HG03520 (cell line): ENCODE measurements at regions not wholly inside any gene's neighbourhood (a gene's known extent, or its start where the extent isn't known, plus 50 kb on each side); places are given as distances from the start of the nearest gene placed in this dataset.

ENCODE experiments used
- ATAC-seq: cut with Tn5 transposase; IDR thresholded peaks from one replicate; pipeline ENCODE4 v1.9.1; 2021; ENCODE audit warnings: mild to moderate bottlenecking, moderate library complexity; ENCODE audit not compliant: unreplicated experiment

DNA sequence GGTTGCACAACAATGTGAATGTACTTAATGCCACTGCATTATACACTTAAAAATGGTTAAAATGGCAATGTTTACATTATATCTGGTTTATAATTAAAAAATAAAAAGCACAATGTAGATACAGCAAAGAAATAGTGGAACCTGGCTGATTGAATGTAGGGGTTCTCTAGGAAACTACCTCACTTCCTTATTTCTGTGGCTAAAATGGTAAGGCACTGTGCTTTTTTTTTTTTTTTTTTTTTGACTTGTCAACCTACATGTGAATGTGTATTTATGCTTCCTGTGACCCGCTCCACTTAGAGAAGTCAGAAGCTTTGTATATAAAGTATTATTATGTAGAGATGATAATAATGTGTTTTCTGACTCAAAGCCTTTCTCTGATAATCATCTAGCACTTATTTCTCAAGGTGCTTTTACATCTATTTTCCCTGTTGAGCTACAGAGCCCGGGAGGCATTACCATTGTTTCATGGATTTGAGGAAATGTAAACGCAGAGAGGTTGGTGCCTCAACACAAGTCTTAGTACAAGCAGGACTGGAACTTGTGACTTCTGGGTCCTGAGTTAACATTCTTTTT, 55.0 kb downstream of the SOX4 start:
- no peak for ATAC-seq

DNA sequence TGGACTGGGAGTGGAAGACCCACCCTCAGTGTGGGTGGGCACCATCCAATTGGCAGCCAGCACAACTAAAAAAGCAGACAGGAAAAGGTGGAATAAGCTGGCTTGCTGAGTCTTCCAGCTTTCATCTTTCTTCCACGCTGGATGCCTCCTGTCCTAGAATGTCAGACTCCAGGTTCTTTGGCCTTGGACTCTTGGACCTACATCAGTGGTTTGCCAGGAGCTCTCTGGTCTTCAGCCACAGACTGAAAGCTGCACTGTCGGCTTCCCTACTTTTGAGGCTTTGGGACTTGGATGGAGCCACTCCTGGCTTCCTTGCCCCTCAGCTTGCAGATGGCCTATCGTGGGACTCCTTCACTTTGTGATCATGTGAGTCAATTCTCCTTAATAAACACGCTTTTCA, 59.8 kb downstream of the SOX4 start:
- no peak for ATAC-seq

DNA sequence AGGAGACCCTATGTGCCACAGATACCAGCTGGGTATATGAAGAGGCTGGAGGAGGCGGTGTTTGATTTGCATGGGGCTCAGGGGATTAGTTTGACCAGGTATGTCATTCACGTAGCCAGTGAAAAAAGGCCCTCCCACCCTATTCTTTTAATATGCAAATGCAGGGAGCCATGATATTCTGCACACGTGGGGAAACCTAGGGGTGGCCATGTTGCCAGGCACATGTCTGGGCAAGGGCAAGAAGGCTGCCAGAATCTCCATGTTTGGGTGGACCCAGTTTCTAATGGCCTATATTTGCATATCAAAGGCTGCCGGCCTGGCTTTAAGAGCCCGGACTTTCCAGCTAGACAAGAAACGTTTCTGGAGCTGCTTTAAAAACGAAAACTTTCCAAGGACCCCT, 60.4 kb downstream of the SOX4 start:
- ATAC-seq: no peak

DNA sequence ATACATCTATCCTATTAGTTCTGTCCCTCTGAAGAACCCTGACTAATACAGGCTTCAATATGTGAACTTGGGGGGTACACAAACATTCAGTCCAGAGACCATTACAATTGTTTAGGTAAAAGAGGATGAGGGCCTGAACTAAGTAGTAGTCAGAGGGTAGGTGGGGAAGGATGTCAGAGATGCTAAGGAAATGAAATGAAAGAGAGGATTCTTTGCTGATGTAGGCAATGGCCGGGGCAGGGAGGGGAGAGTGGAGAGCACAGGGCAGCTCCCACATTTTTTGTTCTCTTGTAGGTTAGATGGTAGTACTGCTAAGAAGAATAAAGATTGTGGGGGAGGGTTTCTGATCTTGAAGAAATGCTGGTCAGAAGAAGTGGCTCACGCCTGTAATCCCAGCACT, 60.8 kb downstream of the SOX4 start:
- ATAC-seq: no peak

DNA sequence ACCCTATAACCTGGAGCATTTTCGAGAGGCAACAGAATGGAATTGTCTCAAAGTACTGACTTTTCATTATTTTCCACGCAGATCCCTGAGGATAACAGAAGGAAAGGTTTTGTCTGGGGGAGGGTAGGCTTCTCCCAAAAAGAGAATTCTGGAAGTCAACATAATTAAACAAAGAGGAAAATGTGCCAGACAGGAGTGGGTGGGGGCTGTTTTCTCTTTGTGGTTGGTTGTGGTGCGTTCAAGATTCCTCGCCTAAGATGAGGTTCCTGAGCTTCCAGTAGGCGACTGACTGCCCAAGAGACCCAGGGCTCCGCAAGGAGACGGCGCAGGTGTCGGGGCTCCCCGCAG, 70.4 kb downstream of the SOX4 start:
- ATAC-seq: no peak

DNA sequence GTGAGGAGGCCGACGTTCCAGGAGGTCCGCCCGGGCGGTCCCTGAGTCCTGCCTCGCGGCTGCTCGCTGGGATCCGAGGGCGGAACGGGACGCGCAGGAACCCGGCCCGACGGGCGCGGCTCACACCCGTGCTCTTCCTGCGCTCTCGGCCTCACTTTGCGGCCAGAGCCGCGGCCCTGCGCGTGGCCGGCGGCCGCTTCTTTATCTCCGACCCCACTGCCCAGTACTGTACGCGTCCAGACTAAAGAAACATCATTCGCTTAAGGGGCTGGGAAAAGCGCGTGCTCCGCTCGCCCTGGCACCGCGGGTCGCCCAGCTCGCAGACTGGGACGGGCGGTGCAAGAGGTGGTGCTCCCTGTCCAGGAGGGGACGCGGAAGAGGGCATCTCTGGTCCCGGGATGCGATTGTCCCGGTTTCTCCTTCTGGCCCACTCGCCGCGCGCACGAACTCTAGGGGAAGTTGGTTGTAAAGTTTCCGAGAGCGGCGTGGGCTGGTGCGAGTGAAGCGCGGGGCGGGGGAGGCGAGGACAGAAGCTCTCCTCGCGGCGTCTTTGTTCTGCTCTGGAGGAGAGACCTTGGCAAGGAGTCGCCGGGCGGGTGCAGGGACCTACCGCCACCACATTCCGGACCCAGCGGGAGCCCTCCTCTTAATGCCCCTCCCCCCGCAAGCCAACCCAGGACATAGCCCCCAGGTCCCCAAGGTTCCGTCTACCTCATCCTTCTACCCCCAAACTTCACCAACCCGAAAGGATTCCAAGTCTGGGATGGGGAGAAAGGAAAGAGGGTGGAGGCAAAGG, 71.0 kb downstream of the SOX4 start:
- no peak for ATAC-seq

DNA sequence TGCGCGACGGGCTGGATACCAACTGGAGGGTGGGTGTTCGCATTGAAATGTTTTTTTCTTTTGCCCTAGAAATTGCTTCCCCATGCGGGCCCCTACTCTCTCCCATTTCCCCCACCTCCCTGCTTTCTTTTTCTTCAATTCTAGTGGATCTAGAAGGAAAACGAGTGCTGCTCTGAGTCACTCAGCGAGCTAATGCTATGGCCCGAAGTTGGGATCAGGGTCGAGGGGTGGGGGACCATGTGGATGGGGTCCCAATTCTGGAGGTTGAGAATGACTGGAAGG, 71.5 kb downstream of the SOX4 start:
- no peak for ATAC-seq

DNA sequence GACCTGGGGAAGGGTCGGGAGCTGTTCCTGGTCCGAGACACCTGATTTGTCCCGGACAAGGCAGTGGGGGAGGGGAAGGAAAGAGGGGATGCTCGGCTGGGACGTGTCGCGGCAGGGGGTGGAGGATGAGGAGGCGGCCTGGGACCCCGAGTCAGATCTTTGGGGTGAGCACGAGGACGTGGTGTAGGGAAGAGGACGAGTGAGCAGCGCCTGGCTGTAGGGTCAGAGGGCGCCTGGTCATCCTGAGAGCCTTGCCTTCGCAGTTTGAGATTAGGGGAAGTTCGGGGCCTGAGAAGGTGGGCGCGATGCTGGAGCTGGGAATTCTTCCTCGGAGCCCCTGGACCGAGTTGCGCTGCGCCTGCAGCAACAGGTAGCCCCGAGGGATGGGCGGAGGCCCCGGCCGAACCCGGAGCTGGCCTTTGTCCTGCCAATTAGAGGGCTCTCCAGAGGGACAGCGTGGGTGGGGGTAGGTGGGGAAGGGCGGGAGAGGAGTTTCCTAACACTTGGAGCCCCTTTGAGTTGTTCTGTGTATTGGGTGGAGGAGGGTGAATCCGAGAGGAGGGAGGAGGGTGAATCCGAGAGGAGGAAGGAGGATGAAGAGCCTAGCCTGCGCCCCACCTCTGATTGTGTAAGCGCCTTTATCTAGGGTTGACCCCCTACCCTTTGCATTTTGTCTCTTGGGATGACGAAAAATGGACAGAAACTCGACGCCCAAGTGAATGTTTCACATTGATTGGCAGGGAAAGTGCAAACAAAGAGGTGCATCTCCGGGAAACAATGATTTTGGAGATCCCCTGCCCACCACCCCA, 72.0 kb downstream of the SOX4 start:
- no peak for ATAC-seq

DNA sequence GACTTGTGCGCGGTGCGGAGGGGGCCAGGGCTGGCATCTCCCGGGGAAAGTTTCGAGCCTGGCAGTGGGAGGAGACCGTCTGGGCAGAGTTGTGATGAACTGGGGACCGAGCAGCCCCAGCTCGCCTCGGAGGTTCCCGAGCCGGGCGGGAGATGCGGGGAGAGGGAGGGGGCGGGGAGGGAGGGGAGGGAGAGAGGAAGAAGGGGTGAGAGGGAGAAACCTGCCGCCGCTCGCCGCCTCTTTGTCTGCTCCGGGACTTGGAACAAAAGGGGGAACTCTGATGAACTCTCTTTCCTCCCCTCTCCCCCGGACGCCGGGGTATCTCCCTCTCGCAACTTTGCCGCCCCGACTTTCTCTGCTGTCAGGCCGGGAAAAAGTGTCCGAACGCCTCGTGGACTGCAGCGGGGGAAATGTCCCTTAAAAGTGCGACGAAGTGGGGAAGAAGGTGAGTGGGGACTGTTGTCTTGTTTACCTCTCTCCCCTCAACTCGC, 72.7 kb downstream of the SOX4 start:
- no peak for ATAC-seq

DNA sequence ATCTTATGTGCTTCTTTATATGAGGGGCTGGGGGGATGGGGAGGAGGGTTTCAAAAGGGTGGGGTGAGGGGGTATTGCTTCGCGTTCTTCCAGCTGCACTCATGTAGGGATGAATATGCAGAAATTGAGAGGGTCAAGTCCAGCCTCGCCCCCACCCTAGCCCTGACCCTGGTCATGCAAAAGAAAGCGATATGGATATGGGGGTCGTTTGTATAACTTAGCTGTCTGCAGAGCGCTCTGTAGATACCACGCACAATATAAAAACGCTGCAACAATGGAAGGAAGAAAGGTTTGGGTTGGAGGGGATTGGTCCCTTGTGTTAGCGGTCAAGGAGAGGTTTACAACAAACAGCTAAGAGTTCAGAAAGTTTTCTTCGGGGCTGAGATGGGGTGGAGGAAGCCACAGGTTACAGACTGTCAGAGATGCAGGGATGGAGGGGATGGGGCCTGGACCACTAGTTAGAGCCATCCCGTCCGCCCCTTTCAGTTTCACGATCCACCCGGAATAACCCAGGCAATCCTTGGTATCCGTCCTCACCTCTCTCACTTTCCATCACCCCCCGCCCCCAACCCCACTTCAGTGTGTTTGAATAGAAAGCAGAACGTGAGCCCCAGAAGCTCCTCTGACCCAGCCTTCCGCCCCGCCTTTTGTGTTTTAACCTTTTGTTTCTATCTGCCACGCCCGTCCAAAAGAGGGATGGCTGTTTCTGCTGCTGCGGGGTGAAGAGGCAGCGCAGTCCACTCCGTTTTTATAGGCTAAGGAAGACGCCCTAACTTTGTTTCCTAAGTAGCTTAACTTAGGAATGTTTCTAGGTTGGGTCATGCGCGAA, 73.5 kb downstream of the SOX4 start:
- ATAC-seq: no peak

DNA sequence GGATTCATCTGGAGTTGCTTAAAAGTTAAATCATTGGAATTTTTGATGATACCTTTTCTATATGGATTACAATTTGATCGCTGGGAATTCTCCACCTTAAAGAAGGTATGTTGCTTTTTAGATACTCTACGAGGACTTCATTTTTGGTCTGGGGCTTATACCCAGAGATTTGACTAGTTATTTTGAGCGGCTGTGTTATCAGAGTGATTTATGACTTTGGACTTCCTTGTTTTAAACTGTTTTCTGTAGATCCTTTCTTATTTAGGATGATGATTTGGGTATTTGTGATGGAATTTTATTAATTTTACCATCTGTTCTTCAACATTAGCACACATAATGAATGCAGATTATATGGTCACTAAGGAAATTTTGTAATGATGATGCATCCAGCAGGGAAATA, 75.2 kb downstream of the SOX4 start:
- ATAC-seq: no peak

DNA sequence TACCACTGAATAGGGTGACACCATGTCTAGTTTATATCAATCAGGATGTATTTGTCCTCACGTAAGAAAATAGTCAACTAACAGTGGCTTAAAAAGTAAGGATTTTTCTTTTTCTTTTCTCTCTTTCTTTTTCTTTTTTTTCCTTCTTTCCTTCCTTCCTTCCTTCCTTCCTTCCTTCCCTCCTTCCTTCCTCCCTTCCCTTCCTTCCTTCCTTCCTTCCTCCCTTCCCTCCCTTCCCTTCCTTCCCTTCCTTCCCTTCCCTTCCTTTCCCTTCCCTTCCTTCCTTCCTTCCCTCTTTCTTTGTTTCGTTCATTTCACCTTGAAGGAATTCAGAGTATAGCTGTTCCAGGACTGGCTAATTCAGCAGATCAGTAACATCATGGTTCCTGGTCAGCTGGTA, 83.2 kb downstream of the SOX4 start:
- no peak for ATAC-seq

DNA sequence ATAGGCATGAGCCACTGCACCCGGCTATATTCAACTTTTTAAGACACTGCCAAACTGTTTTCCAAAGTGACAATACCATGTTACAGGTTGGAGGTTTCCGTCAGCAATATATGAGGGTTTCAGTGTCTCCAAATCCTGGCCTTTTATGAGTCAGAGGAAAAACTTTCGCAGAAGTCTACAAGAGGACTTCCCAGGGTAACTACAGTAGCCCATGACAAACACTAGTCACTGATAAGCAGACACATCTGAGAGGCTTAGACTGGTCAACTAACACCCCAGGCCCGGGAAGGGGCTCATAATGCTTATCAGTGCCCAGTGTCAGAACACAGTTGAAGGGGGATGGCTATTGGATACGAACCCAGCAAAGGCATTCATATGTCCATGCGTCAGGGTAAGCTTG, 85.4 kb downstream of the SOX4 start:
- ATAC-seq: no peak

DNA sequence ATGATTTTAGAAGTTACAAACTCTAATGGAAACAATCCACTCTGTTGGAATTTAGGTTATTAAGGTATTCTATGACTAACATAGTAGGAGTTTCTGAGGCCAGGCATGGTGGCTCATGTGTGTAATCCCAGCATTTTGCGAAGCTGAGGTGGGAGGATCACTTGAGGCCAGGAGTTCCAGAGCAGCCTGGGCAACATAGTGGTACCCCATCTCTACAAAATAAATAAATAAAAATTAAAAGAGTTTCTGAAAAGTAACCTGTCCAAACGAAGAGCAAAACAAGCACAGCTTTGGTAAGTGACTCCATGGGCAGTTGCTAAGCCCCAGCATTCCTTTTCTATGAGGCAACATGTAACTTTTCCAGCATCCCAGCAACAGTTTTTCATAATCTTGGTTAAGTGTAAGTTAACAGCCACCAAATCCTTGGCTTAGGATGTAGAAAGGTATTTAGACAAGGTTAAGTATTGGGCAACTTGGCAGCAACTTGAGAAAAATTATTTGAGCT, 86.3 kb downstream of the SOX4 start:
- ATAC-seq: no peak

DNA sequence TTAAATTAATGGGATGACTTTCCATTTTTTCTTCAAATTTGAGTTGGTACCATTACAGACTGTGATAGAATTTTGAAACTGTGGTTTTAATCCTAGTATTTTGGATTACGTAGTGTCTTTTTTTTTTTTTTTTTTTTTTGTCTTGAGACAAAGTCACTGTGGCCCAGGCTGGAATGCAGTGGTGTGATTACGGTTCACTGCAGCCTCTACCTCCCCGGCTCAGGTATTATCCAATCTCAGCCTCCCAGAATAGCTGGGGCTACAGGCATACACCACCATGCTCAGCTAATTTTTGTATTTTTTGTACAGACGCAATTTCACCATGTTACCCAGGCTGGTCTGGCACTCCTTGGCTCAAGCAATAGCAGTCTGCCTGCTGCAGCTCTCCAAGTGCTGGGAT, 87.1 kb downstream of the SOX4 start:
- no peak for ATAC-seq

DNA sequence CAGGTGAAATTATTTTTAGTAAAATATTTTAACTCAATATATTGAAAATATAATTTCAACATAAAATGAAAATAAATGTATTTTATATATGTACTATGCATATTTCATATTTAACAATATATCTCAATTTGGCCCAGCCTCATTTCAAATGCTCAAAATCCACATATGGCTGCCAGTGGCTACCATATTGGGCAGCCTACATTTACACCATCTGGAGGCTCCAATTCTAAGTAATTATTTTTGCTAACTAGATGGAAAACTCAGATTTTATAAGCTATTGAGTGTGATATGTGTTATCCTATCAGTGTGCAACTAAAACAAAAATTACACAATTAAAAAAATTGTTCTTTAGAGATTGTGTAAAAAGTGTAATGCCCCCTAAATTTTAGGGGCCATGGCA, 96.9 kb downstream of the SOX4 start:
- ATAC-seq: no peak

DNA sequence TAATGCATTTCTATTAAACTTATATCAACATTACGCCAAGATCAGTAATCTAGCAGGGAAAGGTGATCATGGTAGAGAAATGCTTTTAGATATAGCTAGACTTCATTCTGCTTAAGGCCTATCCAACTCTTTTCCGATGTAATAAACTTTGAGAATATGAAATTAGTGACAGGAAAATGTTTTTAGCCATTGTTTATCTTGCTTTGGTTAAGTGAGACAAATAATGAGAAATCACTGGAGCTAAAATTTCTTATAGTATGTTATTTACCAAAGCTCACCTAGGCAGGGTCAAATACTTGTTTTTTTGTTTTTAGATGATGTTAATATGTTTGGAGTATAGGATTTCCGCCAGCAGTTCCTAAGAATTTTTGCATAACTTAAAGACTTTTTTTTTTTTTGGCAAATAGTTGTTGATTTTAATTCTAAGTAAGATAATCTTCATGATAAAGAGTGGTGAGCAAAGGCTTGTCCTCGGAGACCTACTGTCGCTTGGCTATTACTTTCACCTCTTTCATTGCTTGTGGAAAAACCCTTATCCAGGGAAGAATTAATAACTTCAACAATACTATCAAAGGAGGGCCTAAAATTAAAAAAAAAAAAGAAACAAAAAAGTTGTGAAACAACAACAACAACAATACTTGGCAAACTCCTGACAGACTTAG, 98.3 kb downstream of the SOX4 start:
- ATAC-seq: no peak

DNA sequence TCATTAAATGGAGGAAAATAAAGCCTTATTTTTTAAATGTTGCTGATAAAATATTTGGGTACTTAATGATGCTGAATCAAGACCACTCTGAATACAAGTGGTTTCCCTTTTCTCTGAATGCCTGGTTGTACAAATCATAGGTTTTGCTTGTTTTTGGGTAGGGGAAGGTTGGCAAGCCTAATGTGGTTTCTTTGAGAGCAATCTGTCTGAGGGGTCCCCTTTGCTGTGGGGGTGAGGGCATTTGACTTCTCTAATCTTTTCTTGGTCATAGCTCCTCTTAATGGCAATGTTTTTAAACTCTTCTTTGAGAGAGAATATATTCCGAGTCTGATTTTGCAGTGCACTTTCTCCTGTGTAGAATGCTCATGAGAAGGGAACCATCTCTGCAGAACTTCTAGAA, 99.2 kb downstream of the SOX4 start:
- no peak for ATAC-seq

DNA sequence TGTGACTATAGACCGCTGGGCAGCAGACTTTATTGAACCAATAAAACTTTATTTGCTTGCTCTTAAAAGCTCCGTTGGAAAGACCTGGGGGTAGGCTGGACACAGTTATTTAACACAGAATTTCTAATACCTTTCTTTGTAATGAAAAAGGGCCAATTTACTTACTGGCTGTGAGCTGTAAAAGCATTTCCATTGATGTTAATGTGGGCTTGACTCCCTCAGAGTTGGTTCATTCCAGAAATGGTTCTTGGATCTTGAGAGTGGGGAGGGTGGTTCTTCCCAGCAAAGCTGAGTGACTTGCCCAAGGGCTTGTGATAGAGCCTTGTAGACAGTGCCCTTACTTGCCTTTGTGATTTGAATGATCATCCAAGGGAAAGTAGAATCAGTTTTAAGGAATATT, 100.6 kb downstream of the SOX4 start:
- ATAC-seq: no peak

DNA sequence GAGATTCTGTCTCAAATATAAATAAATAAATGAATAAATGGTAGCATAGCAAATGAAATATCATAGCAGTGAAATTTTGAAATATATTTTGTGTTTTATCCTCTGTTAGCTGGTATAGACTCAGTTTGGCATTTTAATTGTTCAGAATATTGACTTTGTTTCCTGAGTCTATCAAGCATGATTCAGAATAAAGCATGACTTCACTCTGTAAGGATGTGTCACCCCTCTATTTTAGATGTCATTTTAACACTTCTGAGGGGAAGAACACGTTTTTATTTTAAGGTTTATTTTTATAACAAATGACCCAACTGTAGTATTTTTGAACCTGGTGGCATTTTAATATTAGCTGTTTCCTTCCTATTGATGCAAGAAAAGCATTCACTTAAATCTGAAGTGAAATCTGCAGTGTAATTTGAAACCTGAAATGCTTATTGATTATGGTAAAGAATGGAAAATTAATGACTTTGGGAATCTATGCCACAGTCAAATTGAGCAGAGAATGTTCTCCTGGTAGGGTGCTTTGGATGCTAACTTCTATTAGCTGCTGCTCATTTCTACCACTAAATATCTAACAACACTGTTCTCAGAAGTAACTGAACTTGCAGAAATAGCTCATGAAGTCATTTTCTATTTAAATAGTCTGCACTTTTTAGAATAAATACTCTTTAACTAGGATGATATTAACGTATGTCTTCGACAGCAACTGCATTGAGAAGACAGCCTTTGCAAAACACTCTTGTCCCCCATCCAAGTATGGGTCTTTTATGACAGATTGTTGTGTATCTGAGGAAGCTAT, 114.2 kb downstream of the SOX4 start:
- no peak for ATAC-seq
